Psoas muscle (tissue), 7 donors: ENCODE measurements at regions not wholly inside any gene's neighbourhood (a gene's known extent, or its start where the extent isn't known, plus 50 kb on each side); places are given as distances from the start of the nearest gene placed in this dataset.
"Not testable (repeated sequence)": the region's sequence is repeated elsewhere in the genome, so short reads cannot be mapped to it uniquely, and the experiment has no call there.

Source experiments
- ATAC-seq, 4 donors: fragments of 200-7000 bp; cut with Tn5 transposase; one replicate each; pipeline ENCODE4 v1.9.1; 2020; ENCODE audit warnings: moderate library complexity in 3 of 4, mild to moderate bottlenecking in 2 of 4
- DNase-seq, 2 donors: peaks; one replicate each; pipeline ENCODE4 v3.0.0-alpha.2; 2020
- H3K27ac ChIP-seq: fragments of 200-600 bp; one replicate; pipeline ENCODE4 v1.8.0; 2022
- H3K27me3 ChIP-seq, 3 donors: fragments of 200-600 bp in 1 of 3; one replicate each; pipeline versions ENCODE4 v1.6.1 to v1.8.0; 2013 to 2022; ENCODE audit warnings: low read length in 2 of 3, mild to moderate bottlenecking in 2 of 3, moderate library complexity in 1 of 3; ENCODE audit not compliant: insufficient read depth in 3 of 3
- H3K36me3 ChIP-seq, 2 donors: fragments of 200-600 bp in 1 of 2; one replicate each; pipeline versions ENCODE4 v1.6.1 to v1.8.0; 2013 to 2022; ENCODE audit warnings: low read depth in 1 of 2, mild to moderate bottlenecking in 1 of 2, moderate library complexity in 1 of 2; ENCODE audit not compliant: insufficient read depth in 1 of 2
- H3K4me1 ChIP-seq: fragments of 200-600 bp; one replicate; pipeline ENCODE4 v1.8.0; 2022
- H3K4me3 ChIP-seq: fragments of 200-600 bp; one replicate; pipeline ENCODE4 v1.8.0; 2022; ENCODE audit warnings: mild to moderate bottlenecking
- H3K9me3 ChIP-seq: fragments of 200-600 bp; one replicate; pipeline ENCODE4 v1.8.0; 2022
- CTCF ChIP-seq: fragments of 200-600 bp; IDR thresholded peaks from one replicate; pipeline ENCODE4 v1.8.0; 2022; ENCODE audit warnings: antibody characterized with exemption
- WGBS, 3 donors: extraction: QIAGEN DNeasy Blood & Tissue Kit; methylation state at CpG; one replicate each; pipeline versions ENCODE4 v1.1.6 to v1.1.7; 2013; 5-methylcytosine and 5-hydroxymethylcytosine counted together
- intact Hi-C, 2 donors: fragments of 100-400 bp; cut with DNase I; formaldehyde crosslinking; loops; one replicate each; pipeline versions ENCODE4 v1.11.0 to v1.14.2; 2022
- donor health status: healthy with polysubstance abuse.
- donor health status: DM: no; HTN: no; CAD: no; lungs with moderate emphysema.
- donor health status: Bipolar disorder and iron deficiency.
- donor health status: healthy.
- donor health status: DM: yes; HTN: yes; CAD: no.
- donor health status: DM: no; HTN: no; CAD: no.
- donor health status: DM: yes; HTN: yes; CAD: no.

GRCh38 chr5:83817591-83817990 is 96.9 kb upstream of the HAPLN1 start:
- ATAC-seq, result no peak
- intact Hi-C loops, result no loop called here
- no peak for DNase-seq
- WGBS, 3 donors, result 84 to 96% (median 85%) methylated on average over 1 of the region's 1 CpG
- no peaks in the 10 kb centered on the region for H3K36me3 ChIP-seq
- H3K27ac ChIP-seq, result no peak overlapping the region
- H3K4me1 ChIP-seq, result no peaks in the 10 kb centered on the region
- H3K27me3 ChIP-seq, result no peaks in the 10 kb centered on the region
- H3K9me3 ChIP-seq, result no peaks in the 10 kb centered on the region
- H3K4me3 ChIP-seq, result no peak overlapping the region
- no peak for TF ChIP-seq CTCF

- Histone ChIP-seq H3K27me3 (no peaks in the 10 kb centered on the region), H3K36me3 (no peaks in the 10 kb centered on the region), H3K4me3 (no peak overlapping the region), H3K27ac (no peak overlapping the region), H3K4me1 (no peaks in the 10 kb centered on the region), H3K9me3 (no peaks in the 10 kb centered on the region)
- WGBS, 3 donors, result 48 to 52% (median 52%) methylated on average over 2 of the region's 2 CpGs
- TF ChIP-seq CTCF, result no peak
- ATAC-seq (no peak), DNase-seq (no peak)
- intact Hi-C loops, result no loop called here
These were observed 95.0 kb upstream of the HAPLN1 start for GRCh38 chr5:83815661-83816060.

GRCh38 chr5:83810511-83810910 is 89.9 kb upstream of the HAPLN1 start:
- ATAC-seq, result no peak
- H3K4me1 ChIP-seq, result no peaks in the 10 kb centered on the region
- H3K27me3 ChIP-seq, result no peaks in the 10 kb centered on the region
- no peak overlapping the region for H3K4me3 ChIP-seq
- no peak for TF ChIP-seq CTCF
- intact Hi-C loops, result no loop called here
- DNase-seq, result no peak
- 81 to 98% (median 87%) methylated on average over 1 of the region's 1 CpG for WGBS, 3 donors
- H3K27ac ChIP-seq, result no peak overlapping the region
- H3K9me3 ChIP-seq, result no peaks in the 10 kb centered on the region
- H3K36me3 ChIP-seq, result no peaks in the 10 kb centered on the region

- H3K4me1 ChIP-seq, result no peaks in the 10 kb centered on the region
- H3K27ac ChIP-seq, result no peak overlapping the region
- 63 to 76% (median 65%) methylated on average over 2 of the region's 2 CpGs for WGBS, 3 donors
- no peak for TF ChIP-seq CTCF
- no peak for ATAC-seq
- H3K36me3 ChIP-seq, result no peaks in the 10 kb centered on the region
- no peaks in the 10 kb centered on the region for H3K27me3 ChIP-seq
- no peaks in the 10 kb centered on the region for H3K9me3 ChIP-seq
- H3K4me3 ChIP-seq, result no peak overlapping the region
- DNase-seq, result no peak
- intact Hi-C loops, result no loop called here
These were observed 82.0 kb upstream of the HAPLN1 start for GRCh38 chr5:83802686-83803085.

GRCh38 chr5:83800201-83800600 is 79.5 kb upstream of the HAPLN1 start:
- Histone ChIP-seq H3K27me3 (no peaks in the 10 kb centered on the region), H3K9me3 (no peaks in the 10 kb centered on the region), H3K4me3 (no peak overlapping the region), H3K36me3 (no peaks in the 10 kb centered on the region), H3K4me1 (no peaks in the 10 kb centered on the region), H3K27ac (no peak overlapping the region)
- DNase-seq, result no peak
- 73 to 93% (median 87%) methylated on average over 2 of the region's 2 CpGs for WGBS, 3 donors
- intact Hi-C loops, result no loop called here
- TF ChIP-seq CTCF, result no peak
- ATAC-seq, result no peak

DNA sequence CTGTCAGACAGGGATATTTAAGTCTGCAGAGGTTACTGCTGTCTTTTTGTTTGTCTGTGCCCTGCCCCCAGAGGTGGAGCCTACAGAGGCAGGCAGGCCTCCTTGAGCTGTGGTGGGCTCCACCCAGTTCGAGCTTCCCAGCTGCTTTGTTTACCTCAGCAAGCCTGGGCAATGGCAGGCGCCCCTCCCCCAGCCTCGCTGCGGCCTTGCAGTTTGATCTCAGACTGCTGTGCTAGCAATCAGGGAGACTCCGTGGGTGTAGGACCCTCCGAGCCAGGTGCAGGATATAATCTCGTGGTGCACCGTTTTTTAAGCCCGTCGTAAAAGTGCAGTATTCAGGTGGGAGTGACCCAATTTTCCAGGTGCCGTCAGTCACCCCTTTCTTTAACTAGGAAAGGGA is 78.4 kb upstream of the HAPLN1 start:
- WGBS, 3 donors, result 61 to 74% (median 71%) methylated on average over 10 to 11 of the region's 11 CpGs
- ATAC-seq, intact Hi-C loops, H3K9me3 ChIP-seq, DNase-seq, H3K27ac ChIP-seq, H3K27me3 ChIP-seq, H3K36me3 ChIP-seq, H3K4me3 ChIP-seq, H3K4me1 ChIP-seq: not testable (repeated sequence)
